Suprapubic skin (tissue), 4 donors: ENCODE measurements at regions not wholly inside any gene's neighbourhood (a gene's known extent, or its start where the extent isn't known, plus 50 kb on each side); places are given as distances from the start of the nearest gene placed in this dataset.
"Not testable (repeated sequence)": the region's sequence is repeated elsewhere in the genome, so short reads cannot be mapped to it uniquely, and the experiment has no call there.

Experiments
- DNase-seq, 2 donors: peaks; one replicate each; pipeline ENCODE4 v3.0.0-alpha.2; 2019; ENCODE audit warnings: low spot score in 2 of 2
- H3K27ac ChIP-seq: fragments of 200-600 bp; sonication (generic); one replicate; pipeline ENCODE4 v1.5.1; 2019
- H3K27me3 ChIP-seq: fragments of 200-600 bp; sonication (generic); one replicate; pipeline ENCODE4 v1.5.1; 2019
- H3K36me3 ChIP-seq: fragments of 200-600 bp; sonication (generic); one replicate; pipeline ENCODE4 v1.5.1; 2019
- H3K4me1 ChIP-seq: fragments of 200-600 bp; sonication (generic); one replicate; pipeline ENCODE4 v1.5.1; 2019
- H3K4me3 ChIP-seq: fragments of 200-600 bp; sonication (generic); one replicate; pipeline ENCODE4 v1.5.1; 2019; ENCODE audit warnings: mild to moderate bottlenecking
- H3K9me3 ChIP-seq: fragments of 200-600 bp; sonication (generic); one replicate; pipeline ENCODE4 v1.5.1; 2019
- EP300 ChIP-seq: sonication (generic); formaldehyde crosslinking; IDR thresholded peaks from one replicate; pipeline ENCODE4 v1.6.1; 2017; ENCODE audit warnings: antibody characterized with exemption
- POLR2A ChIP-seq, 2 donors: fragments of 450-650 bp; IDR thresholded peaks; one replicate each; pipeline ENCODE4 v1.6.1; 2017; ENCODE audit warnings: antibody characterized with exemption in 2 of 2, mild to moderate bottlenecking in 2 of 2, moderate library complexity in 2 of 2
- POLR2AphosphoS5 ChIP-seq, 3 donors: sonication (generic); formaldehyde crosslinking; IDR thresholded peaks; one replicate each; pipeline ENCODE4 v1.6.1; 2017; ENCODE audit warnings: antibody characterized with exemption in 3 of 3
- WGBS: methylation state at CpG from one replicate; pipeline ENCODE4 v1.1.5; 2018; 5-methylcytosine and 5-hydroxymethylcytosine counted together
- TF ChIP-seq, protein P1 (sequence below), 2 donors: fragments of 200-600 bp in 1 of 2; fragments of 450-650 bp in 1 of 2; sonication (generic) in 1 of 2; IDR thresholded peaks; one replicate each; pipeline ENCODE4 v1.5.1; 2016 to 2019; ENCODE audit warnings: antibody characterized with exemption in 2 of 2, mild to moderate bottlenecking in 1 of 2, moderate library complexity in 1 of 2

DNA sequence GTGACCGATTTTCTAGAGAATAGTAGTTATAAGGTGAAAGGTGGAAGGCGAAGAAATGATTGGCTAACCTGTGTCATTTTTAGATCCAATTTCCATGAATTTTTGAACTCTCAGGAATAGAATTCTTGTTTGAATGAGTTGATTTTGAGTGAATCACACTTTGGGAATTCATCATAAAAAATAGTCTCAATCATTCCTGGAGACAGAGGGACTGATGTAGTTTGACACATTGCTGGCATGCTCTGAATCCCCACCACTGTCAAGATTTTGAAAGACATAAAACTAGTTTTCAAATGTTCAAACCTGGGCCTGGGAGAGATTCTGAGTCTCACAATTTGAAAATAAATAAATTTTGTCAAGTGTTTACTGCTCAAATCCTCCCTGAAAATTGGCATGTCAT is 861.4 kb upstream of the RAG2 start:
- H3K4me3 ChIP-seq: no peak overlapping the region
- H3K27ac ChIP-seq: no peak overlapping the region
- WGBS: 95% methylated on average over 2 of the region's 2 CpGs
- H3K36me3 ChIP-seq: no peaks in the 10 kb centered on the region
- H3K27me3 ChIP-seq: no peaks in the 10 kb centered on the region
- no peaks in the 10 kb centered on the region for H3K9me3 ChIP-seq
- TF ChIP-seq POLR2AphosphoS5 (IDR thresholded peaks at IDR 0.05) (no peak), EP300 (no peak), POLR2A (IDR thresholded peaks at IDR 0.05) (no peak)
- TF ChIP-seq, protein P1, sequence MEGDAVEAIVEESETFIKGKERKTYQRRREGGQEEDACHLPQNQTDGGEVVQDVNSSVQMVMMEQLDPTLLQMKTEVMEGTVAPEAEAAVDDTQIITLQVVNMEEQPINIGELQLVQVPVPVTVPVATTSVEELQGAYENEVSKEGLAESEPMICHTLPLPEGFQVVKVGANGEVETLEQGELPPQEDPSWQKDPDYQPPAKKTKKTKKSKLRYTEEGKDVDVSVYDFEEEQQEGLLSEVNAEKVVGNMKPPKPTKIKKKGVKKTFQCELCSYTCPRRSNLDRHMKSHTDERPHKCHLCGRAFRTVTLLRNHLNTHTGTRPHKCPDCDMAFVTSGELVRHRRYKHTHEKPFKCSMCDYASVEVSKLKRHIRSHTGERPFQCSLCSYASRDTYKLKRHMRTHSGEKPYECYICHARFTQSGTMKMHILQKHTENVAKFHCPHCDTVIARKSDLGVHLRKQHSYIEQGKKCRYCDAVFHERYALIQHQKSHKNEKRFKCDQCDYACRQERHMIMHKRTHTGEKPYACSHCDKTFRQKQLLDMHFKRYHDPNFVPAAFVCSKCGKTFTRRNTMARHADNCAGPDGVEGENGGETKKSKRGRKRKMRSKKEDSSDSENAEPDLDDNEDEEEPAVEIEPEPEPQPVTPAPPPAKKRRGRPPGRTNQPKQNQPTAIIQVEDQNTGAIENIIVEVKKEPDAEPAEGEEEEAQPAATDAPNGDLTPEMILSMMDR (IDR thresholded peaks at IDR 0.05): no peak
- H3K4me1 ChIP-seq: no peaks in the 10 kb centered on the region
- no peak for DNase-seq

DNA sequence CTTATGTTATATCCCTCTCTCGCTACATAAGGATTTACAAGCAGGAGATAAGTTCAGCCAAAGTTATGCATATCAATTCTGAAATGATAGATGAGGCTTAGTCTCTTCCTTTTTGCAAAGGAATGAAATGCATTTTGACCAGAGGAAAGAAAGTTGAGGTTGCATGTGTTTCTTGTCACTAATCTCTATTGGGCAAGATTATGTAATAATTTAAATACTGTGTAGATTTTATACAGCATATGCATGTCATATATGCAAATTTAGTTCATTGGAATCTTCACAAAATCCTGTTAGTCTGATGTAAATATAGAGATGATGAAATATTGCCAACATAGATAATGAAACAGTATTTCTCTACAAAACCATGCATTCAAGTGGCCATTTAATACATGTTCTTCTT is 858.7 kb upstream of the RAG2 start:
- WGBS: 83% methylated on average over 1 of the region's 1 CpG
- H3K27ac ChIP-seq: no peak overlapping the region
- H3K9me3 ChIP-seq: no peaks in the 10 kb centered on the region
- H3K4me1 ChIP-seq: no peaks in the 10 kb centered on the region
- H3K4me3 ChIP-seq: no peak overlapping the region
- H3K36me3 ChIP-seq: no peaks in the 10 kb centered on the region
- no peak for DNase-seq
- TF ChIP-seq POLR2AphosphoS5 (IDR thresholded peaks at IDR 0.05) (no peak), POLR2A (IDR thresholded peaks at IDR 0.05) (no peak), EP300 (no peak)
- TF ChIP-seq, protein P1 (IDR thresholded peaks at IDR 0.05): no peak
- H3K27me3 ChIP-seq: no peaks in the 10 kb centered on the region

DNA sequence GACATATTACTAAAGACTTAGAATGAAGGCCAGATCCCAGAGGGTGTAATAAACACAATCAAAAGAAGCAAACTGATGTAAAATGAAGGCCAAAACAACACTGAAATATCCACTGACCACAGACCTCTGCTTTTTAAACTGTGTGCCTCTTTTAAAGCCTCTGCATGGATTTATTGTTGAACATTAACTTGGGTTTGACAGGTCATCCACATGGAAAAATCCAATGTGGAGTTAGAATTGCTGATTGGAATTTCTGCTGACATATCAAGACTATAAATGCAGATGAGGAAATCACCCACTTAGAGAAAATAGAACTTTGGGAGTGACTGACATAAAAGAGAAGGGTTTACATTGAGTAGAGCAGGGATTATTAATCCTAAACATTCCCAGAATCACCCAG is 853.9 kb upstream of the RAG2 start:
- H3K27me3 ChIP-seq: no peaks in the 10 kb centered on the region
- no peak overlapping the region for H3K27ac ChIP-seq
- TF ChIP-seq EP300 (no peak), POLR2A (IDR thresholded peaks at IDR 0.05) (no peak), POLR2AphosphoS5 (IDR thresholded peaks at IDR 0.05) (no peak)
- TF ChIP-seq, protein P1 (IDR thresholded peaks at IDR 0.05): no peak
- H3K9me3 ChIP-seq: no peaks in the 10 kb centered on the region
- no peaks in the 10 kb centered on the region for H3K36me3 ChIP-seq
- H3K4me1 ChIP-seq: peaks cover 5% of the 10 kb centered on the region
- no peak for DNase-seq
- no peak overlapping the region for H3K4me3 ChIP-seq

DNA sequence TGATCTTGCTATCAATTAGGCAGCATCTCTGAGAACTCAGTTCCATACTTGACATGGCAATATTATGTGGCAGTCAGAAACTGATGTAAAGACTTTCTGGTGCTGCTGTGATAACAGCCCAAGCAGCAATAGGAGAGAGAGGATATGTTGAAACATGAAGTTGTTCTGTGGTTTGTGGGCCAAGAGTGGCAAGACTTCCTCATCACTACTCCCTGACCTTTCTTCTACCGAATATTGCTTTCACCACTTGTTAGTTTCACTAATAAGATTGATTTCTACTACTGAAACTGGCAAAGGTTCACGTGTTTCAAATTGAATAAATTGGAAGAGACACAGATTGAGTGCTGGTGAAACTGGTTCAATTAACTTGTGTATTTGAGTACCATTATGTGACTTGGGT is 852.6 kb upstream of the RAG2 start:
- WGBS: 36% methylated on average over 2 of the region's 2 CpGs
- H3K36me3 ChIP-seq: no peaks in the 10 kb centered on the region
- H3K9me3 ChIP-seq: no peaks in the 10 kb centered on the region
- no peak overlapping the region for H3K4me3 ChIP-seq
- H3K27ac ChIP-seq: no peak overlapping the region
- H3K4me1 ChIP-seq: peaks cover 5% of the 10 kb centered on the region
- no peak for TF ChIP-seq POLR2AphosphoS5 (IDR thresholded peaks at IDR 0.05)
- H3K27me3 ChIP-seq: no peaks in the 10 kb centered on the region
- DNase-seq: no peak

DNA sequence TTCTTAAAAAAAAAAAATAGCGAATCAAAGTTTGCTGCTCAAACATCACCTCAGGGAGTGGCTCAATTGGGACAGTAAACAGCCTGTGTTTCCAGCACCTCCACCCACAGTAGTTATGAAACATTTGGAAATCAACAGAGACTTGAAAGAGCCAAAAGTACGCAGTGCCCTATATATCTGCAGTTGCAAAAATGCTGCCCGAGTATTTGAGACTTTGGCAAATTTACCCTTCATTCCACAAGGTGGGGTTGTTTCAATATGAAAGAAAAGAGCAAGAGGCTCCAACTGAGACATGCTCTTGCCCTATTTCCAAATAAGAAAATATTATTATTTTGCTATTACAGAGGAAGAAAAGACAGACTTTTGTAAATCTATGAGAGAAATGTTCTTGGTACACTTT is 851.1 kb upstream of the RAG2 start:
- Histone ChIP-seq H3K9me3 (no peaks in the 10 kb centered on the region), H3K4me3 (no peak overlapping the region), H3K4me1 (peaks cover 5% of the 10 kb centered on the region), H3K27ac (no peak overlapping the region), H3K27me3 (no peaks in the 10 kb centered on the region), H3K36me3 (no peaks in the 10 kb centered on the region)
- no peak for DNase-seq
- WGBS: 22% methylated on average over 3 of the region's 3 CpGs
- TF ChIP-seq, protein P1 (IDR thresholded peaks at IDR 0.05): no peak
- TF ChIP-seq POLR2A (IDR thresholded peaks at IDR 0.05) (no peak), EP300 (no peak), POLR2AphosphoS5 (IDR thresholded peaks at IDR 0.05) (no peak)

DNA sequence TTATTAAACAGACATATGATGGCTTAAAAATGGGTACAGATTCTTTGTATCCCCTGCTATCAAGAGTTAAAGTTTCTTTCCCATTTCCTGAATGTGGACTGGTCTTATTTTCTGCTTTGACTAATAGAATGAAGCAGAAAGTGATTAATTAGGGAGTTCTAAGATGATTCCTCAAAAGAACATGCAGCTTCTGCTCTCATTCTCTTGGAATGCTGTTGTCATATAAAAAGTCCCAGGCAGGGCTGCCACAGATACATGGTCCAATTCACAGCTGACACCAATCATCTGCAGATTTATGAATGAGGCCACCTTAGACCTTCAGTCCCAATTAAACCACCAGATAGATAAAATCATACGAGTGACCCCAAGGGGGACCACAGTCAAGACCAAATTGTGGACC is 844.5 kb upstream of the RAG2 start:
- H3K27me3 ChIP-seq: no peaks in the 10 kb centered on the region
- H3K36me3 ChIP-seq: no peaks in the 10 kb centered on the region
- no peak overlapping the region for H3K27ac ChIP-seq
- TF ChIP-seq, protein P1 (IDR thresholded peaks at IDR 0.05): no peak
- TF ChIP-seq EP300 (no peak), POLR2AphosphoS5 (IDR thresholded peaks at IDR 0.05) (no peak), POLR2A (IDR thresholded peaks at IDR 0.05) (no peak)
- 70% methylated on average over 1 of the region's 1 CpG for WGBS
- H3K9me3 ChIP-seq: no peaks in the 10 kb centered on the region
- no peak overlapping the region for H3K4me3 ChIP-seq
- no peak for DNase-seq
- H3K4me1 ChIP-seq: no peaks in the 10 kb centered on the region

DNA sequence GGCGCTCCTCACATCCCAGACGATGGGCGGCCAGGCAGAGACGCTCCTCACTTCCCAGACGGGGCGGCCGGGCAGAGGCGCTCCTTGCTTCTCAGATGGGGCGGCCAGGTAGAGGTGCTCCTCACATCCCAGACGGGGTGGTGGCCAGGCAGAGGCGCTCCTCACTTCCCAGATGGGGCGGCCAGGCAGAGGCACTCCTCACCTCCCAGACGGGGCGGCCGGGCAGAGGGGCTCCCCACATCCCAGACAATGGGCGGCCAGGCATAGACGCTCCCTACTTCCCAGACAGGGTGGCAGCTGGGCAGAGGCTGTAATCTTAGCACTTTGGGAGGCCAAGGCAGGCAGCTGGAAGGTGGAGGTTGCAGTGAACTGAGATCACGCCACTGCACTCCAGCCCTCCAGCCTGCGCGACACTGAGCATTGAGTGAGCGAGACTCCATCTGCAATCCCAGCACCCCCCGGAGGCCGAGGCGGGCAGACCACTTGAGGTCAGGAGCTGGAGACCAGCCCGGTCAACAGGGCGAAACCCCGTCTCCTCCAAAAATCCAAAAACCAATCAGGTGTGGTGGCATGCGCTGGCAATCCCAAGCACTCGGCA is 833.7 kb upstream of the RAG2 start:
- H3K4me1 ChIP-seq, H3K36me3 ChIP-seq, DNase-seq, H3K4me3 ChIP-seq, H3K9me3 ChIP-seq, H3K27ac ChIP-seq, H3K27me3 ChIP-seq: not testable (repeated sequence)
- 92% methylated on average over 18 of the region's 29 CpGs for WGBS

DNA sequence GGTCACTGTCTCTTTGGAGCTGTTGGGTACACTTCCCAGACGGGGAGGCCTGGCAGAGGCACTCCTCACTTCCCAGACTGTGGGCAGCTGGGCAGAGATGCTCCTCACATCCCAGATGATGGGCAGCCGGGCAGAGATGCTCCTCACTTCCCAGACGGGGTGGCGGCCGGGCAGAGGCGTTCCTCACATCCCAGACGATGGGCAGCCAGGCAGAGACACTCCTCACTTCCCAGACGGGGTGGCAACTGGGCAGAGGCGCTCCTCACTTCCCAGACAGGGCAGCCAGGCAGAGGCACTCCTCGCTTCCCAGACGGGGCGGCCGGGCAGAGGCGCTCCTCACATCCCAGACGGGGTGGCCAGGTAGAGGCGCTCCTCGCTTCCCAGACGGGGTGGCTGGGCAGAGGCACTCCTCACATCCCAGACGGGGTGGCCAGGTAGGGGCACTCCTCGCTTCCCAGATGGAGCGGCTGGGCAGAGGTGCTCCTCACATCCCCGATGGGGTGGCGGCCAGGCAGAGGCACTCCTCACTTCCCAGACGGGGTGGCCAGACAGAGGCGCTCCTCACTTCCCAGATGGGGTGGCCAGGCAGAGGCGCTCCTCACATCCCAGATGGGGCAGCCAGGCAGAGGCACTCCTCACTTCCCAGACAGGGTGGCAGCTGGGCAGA is 833.1 kb upstream of the RAG2 start:
- not testable (repeated sequence) for H3K4me3 ChIP-seq, H3K27ac ChIP-seq, DNase-seq, H3K27me3 ChIP-seq, H3K4me1 ChIP-seq, H3K9me3 ChIP-seq, H3K36me3 ChIP-seq
- 93% methylated on average over 4 of the region's 26 CpGs for WGBS
